ENCODE measurements at regions not wholly inside any gene's neighbourhood (a gene's known extent, or its start where the extent isn't known, plus 50 kb on each side); places are given as distances from the start of the nearest gene placed in this dataset.

- no peak overlapping the region for H2BK120ac ChIP-seq (ENCODE audit: low read depth, low read length, poor library complexity, severe bottlenecking)
- H3K18ac ChIP-seq (ENCODE audit: insufficient read length, low read depth, low read length) = no peak overlapping the region
- no peak overlapping the region for H4K91ac ChIP-seq (ENCODE audit: insufficient read length, low read depth, low read length)
- H3K23me2 ChIP-seq (ENCODE audit: insufficient read length, low read depth, low read length, poor library complexity, severe bottlenecking) = no peaks in the 10 kb centered on the region
- H3K4me3 Mint-ChIP-seq = no peak overlapping the region
- H3K79me2 ChIP-seq (ENCODE audit: insufficient read depth, low read length) = no peaks in the 10 kb centered on the region
- no peak overlapping the region for H2BK15ac ChIP-seq (ENCODE audit: low read depth, low read length)
- peaks cover 9 to 22% of the 10 kb centered on the region in 2 experiments; a peak in 3 of 4 replicates for H3K4me1 Mint-ChIP-seq
- H4K8ac ChIP-seq (replicated peaks; ENCODE audit: insufficient read length, low read depth, low read length) = no peak overlapping the region
- no CpG with 5 or more reads among the region's 4 CpGs for WGBS (ENCODE audit: extremely low coverage, insufficient read length, low lambda C conversion rate)
- no peak overlapping the region for H3K4ac ChIP-seq (ENCODE audit: low read depth, low read length)
- no peak overlapping the region for H3K56ac ChIP-seq (ENCODE audit: insufficient read length, low read depth, low read length)
- no peak overlapping the region for H3T11ph ChIP-seq (ENCODE audit: low read length)
- H2BK5ac ChIP-seq (ENCODE audit: insufficient read length, low read length) = no peak overlapping the region
- DNase-seq = no peak
- no peak overlapping the region for H2BK20ac ChIP-seq (ENCODE audit: low read depth, low read length, poor library complexity, severe bottlenecking)
- no peak overlapping the region for H3K23ac ChIP-seq (ENCODE audit: insufficient read length, low read depth, low read length)
- H3K9ac ChIP-seq (ENCODE audit: extremely low read depth, insufficient read length, low read length) = no peak overlapping the region
- H4K5ac ChIP-seq (ENCODE audit: insufficient read length, low read depth, low read length) = no peak overlapping the region
- no peaks in the 10 kb centered on the region; the same call in 1 of the 2 replicates for H3K4me1 ChIP-seq (ENCODE audit: insufficient read depth, low read length)
- no peak overlapping the region for H2AK5ac ChIP-seq (ENCODE audit: insufficient read length, low read length)
- H3K14ac ChIP-seq (ENCODE audit: insufficient read depth, low read length) = no peak overlapping the region
- H3K27ac ChIP-seq (ENCODE audit: insufficient read length, low read depth, low read length) = no peak overlapping the region
- no peaks in the 10 kb centered on the region for H3K27me3 ChIP-seq (ENCODE audit: insufficient read depth, low read length)
- H3K79me1 ChIP-seq (ENCODE audit: insufficient read depth, low read depth, low read length, poor library complexity, severe bottlenecking) = no peaks in the 10 kb centered on the region
- H3K9me3 ChIP-seq (ENCODE audit: control insufficient read depth, low read depth, low read length) = no peaks in the 10 kb centered on the region
- no peak overlapping the region for H2AFZ ChIP-seq (ENCODE audit: low read length)
- no peaks in the 10 kb centered on the region for H3K9me3 Mint-ChIP-seq
- no peaks in the 10 kb centered on the region for H3K36me3 Mint-ChIP-seq (ENCODE audit: insufficient read depth in 1 of 3, low read depth in 3 of 3)
- peak overlapping the region in 1 of 3 experiments; percentile 41; a peak in 1 of 7 replicates for H3K27ac Mint-ChIP-seq
- peaks cover 6% of the 10 kb centered on the region for H3K27me3 Mint-ChIP-seq (ENCODE audit: low read depth)
- H4K20me1 ChIP-seq (ENCODE audit: control insufficient read depth, insufficient read depth, insufficient read length) = no peaks in the 10 kb centered on the region
- no peak overlapping the region for H2BK12ac ChIP-seq (ENCODE audit: insufficient read length, low read depth, low read length)
- no peak for TF ChIP-seq CTCF (conservative IDR thresholded peaks at IDR 0.05)
- H3K4me2 ChIP-seq (ENCODE audit: insufficient read depth, insufficient read length, low read length) = no peak overlapping the region
Measured at GRCh38 chr1:37290718-37291117, 183.7 kb upstream of the ZC3H12A start.

All from H9 (cell line).